Upper lobe of left lung (tissue), 6 donors: ENCODE measurements at regions not wholly inside any gene's neighbourhood (a gene's known extent, or its start where the extent isn't known, plus 50 kb on each side); places are given as distances from the start of the nearest gene placed in this dataset.

Experiments used
- ATAC-seq, 2 donors: fragments of 200-7000 bp; cut with Tn5 transposase; one replicate each; pipeline ENCODE4 v1.9.1; 2022; ENCODE audit warnings: mild to moderate bottlenecking in 2 of 2, moderate library complexity in 2 of 2; ENCODE audit not compliant: low FRiP score in 2 of 2
- DNase-seq, 2 donors: peaks; one replicate each; pipeline ENCODE4 v3.0.0-alpha.2; 2019 to 2020
- H3K27ac ChIP-seq, 4 donors: fragments of 200-600 bp; sonication (generic); one replicate each; pipeline ENCODE4 v1.5.1; 2016 to 2019
- H3K27me3 ChIP-seq, 4 donors: fragments of 200-600 bp; sonication (generic); one replicate each; pipeline ENCODE4 v1.5.1; 2017 to 2019
- H3K36me3 ChIP-seq, 4 donors: fragments of 200-600 bp; sonication (generic); one replicate each; pipeline ENCODE4 v1.5.1; 2016 to 2019
- H3K4me1 ChIP-seq, 4 donors: fragments of 200-600 bp; sonication (generic); one replicate each; pipeline ENCODE4 v1.5.1; 2018 to 2019
- H3K4me3 ChIP-seq, 4 donors: fragments of 200-600 bp; sonication (generic); one replicate each; pipeline ENCODE4 v1.5.1; 2017 to 2019; ENCODE audit warnings: mild to moderate bottlenecking in 2 of 4, moderate library complexity in 1 of 4
- H3K9me3 ChIP-seq, 4 donors: fragments of 200-600 bp; sonication (generic); one replicate each; pipeline ENCODE4 v1.5.1; 2018 to 2019
- CTCF ChIP-seq, 6 experiments: fragments of 450-650 bp in 4 of 6; fragments of 200-600 bp in 2 of 6; sonication (generic) in 2 of 6; IDR thresholded peaks; one replicate each; pipeline ENCODE4 v1.5.1; 2016 to 2019; ENCODE audit warnings: antibody characterized with exemption in 6 of 6
- EP300 ChIP-seq, 4 donors: sonication (generic); formaldehyde crosslinking; IDR thresholded peaks; one replicate each; pipeline ENCODE4 v1.5.1; 2017; ENCODE audit warnings: antibody characterized with exemption in 4 of 4, control low read depth in 2 of 4
- POLR2A ChIP-seq, 4 donors: fragments of 450-650 bp; IDR thresholded peaks; one replicate each; pipeline ENCODE4 v1.5.1; 2016 to 2017; ENCODE audit warnings: antibody characterized with exemption in 4 of 4, mild to moderate bottlenecking in 2 of 4
- POLR2AphosphoS5 ChIP-seq, 2 donors: sonication (generic); formaldehyde crosslinking; IDR thresholded peaks; one replicate each; pipeline ENCODE4 v1.5.1; 2017; ENCODE audit warnings: antibody characterized with exemption in 2 of 2
- WGBS, 2 donors: methylation state at CpG; one replicate each; pipeline ENCODE4 v1.1.5; 2017 to 2018; 5-methylcytosine and 5-hydroxymethylcytosine counted together
- donor health status: DM: no; HTN: no; CAD: no; lungs with moderate emphysema.
- donor health status: DM: no; HTN: yes; CAD: no; lungs with severe emphysema.

DNA sequence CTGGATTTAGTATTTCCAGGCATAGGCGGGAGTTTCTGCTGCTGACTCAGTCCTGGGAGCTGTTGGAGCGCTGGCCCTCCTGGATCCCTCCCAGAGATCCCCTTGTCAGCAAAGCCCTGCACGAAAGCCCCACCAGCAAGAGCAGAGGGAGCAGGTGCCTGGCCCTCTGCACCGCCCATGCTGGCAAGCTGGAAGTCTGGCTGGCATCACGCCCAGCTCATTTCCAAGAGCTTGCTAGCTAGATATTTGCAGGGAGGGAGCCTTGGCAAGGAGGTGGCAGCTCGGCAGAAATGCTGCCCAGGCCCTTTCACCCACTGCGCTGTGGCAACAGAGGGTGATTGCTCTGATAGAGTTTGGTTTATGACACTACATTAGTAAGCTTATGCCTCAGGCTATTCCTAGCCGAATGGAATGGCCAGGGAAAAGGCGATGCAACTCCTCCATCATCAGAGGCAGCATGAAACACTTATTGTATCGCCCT is 193.9 kb downstream of the EMP1 start:
- Histone ChIP-seq H3K27ac (no peak overlapping the region), H3K4me1 (peaks cover 0 to 6% (median 2%) of the 10 kb centered on the region in 4 donors)
- WGBS, 2 donors, result 45 to 48% methylated on average over 3 to 9 of the region's 10 CpGs

DNA sequence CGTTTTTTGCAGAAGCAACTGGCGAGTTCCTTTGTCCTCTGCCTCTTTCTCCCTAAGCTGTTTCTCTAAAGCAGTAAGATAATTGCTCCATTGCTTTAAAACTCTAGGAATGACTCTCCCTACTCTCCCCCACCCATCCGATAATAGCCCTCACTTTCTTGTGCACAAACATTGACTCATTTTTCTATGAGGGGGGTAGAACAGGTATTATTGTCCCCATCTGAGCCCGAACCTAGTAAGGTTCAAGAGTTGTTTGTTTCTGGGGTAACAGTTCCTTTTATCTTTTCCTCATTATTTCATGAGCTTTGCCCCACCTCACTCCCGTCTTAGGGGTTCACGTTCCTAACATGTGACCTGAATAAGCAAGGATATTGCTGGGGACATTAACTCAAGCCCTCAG is 190.6 kb downstream of the EMP1 start:
- 69 to 76% methylated on average over 6 of the region's 6 CpGs for WGBS, 2 donors
- ATAC-seq, result no peak
- no peak for DNase-seq

More for the DNA sequence above, 193.9 kb downstream of the EMP1 start:
- ATAC-seq (peak; percentile 73 to 87), DNase-seq (peak; percentile 72 to 90)
- no peaks in the 10 kb centered on the region for H3K9me3 ChIP-seq
- TF ChIP-seq POLR2AphosphoS5 (IDR thresholded peaks at IDR 0.05) (no peak), CTCF (IDR thresholded peaks at IDR 0.05) (no peak), POLR2A (IDR thresholded peaks at IDR 0.05) (no peak), EP300 (IDR thresholded peaks at IDR 0.05) (no peak)
- no peaks in the 10 kb centered on the region for H3K27me3 ChIP-seq
- H3K4me3 ChIP-seq, result no peak overlapping the region
- no peaks in the 10 kb centered on the region for H3K36me3 ChIP-seq

GRCh38 chr12:13386323-13387039 is 190.0 kb downstream of the EMP1 start:
- Histone ChIP-seq H3K36me3 (no peaks in the 10 kb centered on the region), H3K4me1 (peaks cover 0 to 6% (median 2%) of the 10 kb centered on the region in 4 donors), H3K27ac (no peak overlapping the region), H3K27me3 (no peaks in the 10 kb centered on the region), H3K9me3 (no peaks in the 10 kb centered on the region), H3K4me3 (no peak overlapping the region)
- ATAC-seq, result no peak
- TF ChIP-seq EP300 (IDR thresholded peaks at IDR 0.05) (no peak), CTCF (IDR thresholded peaks at IDR 0.05) (no peak), POLR2AphosphoS5 (IDR thresholded peaks at IDR 0.05) (no peak), POLR2A (IDR thresholded peaks at IDR 0.05) (no peak)
- WGBS, 2 donors, result 74 to 75% methylated on average over 3 of the region's 3 CpGs
- no peak for DNase-seq

More for the DNA sequence above, 190.6 kb downstream of the EMP1 start:
- H3K36me3 ChIP-seq, result no peaks in the 10 kb centered on the region
- H3K4me1 ChIP-seq, result peaks cover 0 to 6% (median 2%) of the 10 kb centered on the region in 4 donors
- no peak overlapping the region for H3K4me3 ChIP-seq
- H3K27me3 ChIP-seq, result no peaks in the 10 kb centered on the region
- no peak overlapping the region for H3K27ac ChIP-seq
- TF ChIP-seq POLR2A (IDR thresholded peaks at IDR 0.05) (no peak), EP300 (IDR thresholded peaks at IDR 0.05) (no peak), POLR2AphosphoS5 (IDR thresholded peaks at IDR 0.05) (no peak), CTCF (IDR thresholded peaks at IDR 0.05) (no peak)
- no peaks in the 10 kb centered on the region for H3K9me3 ChIP-seq

GRCh38 chr12:13383379-13383778 is 186.9 kb downstream of the EMP1 start:
- Histone ChIP-seq H3K36me3 (no peaks in the 10 kb centered on the region), H3K27ac (no peak overlapping the region), H3K4me1 (no peaks in the 10 kb centered on the region), H3K4me3 (no peak overlapping the region), H3K27me3 (no peaks in the 10 kb centered on the region), H3K9me3 (no peaks in the 10 kb centered on the region)
- TF ChIP-seq POLR2AphosphoS5 (IDR thresholded peaks at IDR 0.05) (no peak), CTCF (IDR thresholded peaks at IDR 0.05) (no peak), EP300 (IDR thresholded peaks at IDR 0.05) (no peak), POLR2A (IDR thresholded peaks at IDR 0.05) (no peak)
- WGBS, 2 donors, result 72 to 87% methylated on average over 3 of the region's 3 CpGs
- no peak for ATAC-seq
- DNase-seq, result no peak

DNA sequence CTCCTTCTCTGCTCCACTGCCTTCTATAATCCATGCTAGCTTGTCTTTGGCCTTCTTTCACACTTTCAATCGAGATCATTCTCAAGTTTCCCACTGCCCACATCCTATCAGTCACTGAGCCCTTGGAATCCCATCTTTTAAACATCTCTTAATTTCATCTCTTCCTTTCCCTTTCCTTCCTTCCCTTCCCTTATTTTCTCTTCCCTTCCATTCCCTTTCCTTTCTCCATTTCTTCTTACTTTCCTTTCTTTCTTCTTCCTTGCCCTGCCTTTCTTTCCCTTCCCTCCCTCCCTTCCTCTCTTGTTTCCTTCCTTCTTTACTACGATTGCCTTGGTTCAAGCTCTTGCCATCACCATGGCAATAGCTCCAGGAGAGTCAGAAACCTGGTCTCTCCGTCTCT is 183.8 kb downstream of the EMP1 start:
- peaks cover 0 to 9% (median 2%) of the 10 kb centered on the region in 4 donors for H3K9me3 ChIP-seq
- WGBS, 2 donors, result 73 to 78% methylated on average over 3 of the region's 3 CpGs
- H3K27me3 ChIP-seq, result no peaks in the 10 kb centered on the region
- no peak overlapping the region for H3K4me3 ChIP-seq
- H3K36me3 ChIP-seq, result no peaks in the 10 kb centered on the region
- no peak for DNase-seq
- no peak overlapping the region for H3K27ac ChIP-seq
- no peak for ATAC-seq
- no peak for TF ChIP-seq POLR2AphosphoS5 (IDR thresholded peaks at IDR 0.05)
- no peak for TF ChIP-seq POLR2A (IDR thresholded peaks at IDR 0.05)
- TF ChIP-seq CTCF (IDR thresholded peaks at IDR 0.05), result no peak
- no peak for TF ChIP-seq EP300 (IDR thresholded peaks at IDR 0.05)
- no peaks in the 10 kb centered on the region for H3K4me1 ChIP-seq
